Inflammatory macrophage treated with lipopolysaccharide for 1 hour (primary cell): ENCODE measurements at regions not wholly inside any gene's neighbourhood (a gene's known extent, or its start where the extent isn't known, plus 50 kb on each side); places are given as distances from the start of the nearest gene placed in this dataset.
A peak's percentile ranks its signal among the peaks of the same experiment; 100 is the strongest.

Experiments used
- DNase-seq, 2 donors: peaks; one replicate each; pipeline ENCODE4 v3.0.0-alpha.2; 2020 to 2022

DNA sequence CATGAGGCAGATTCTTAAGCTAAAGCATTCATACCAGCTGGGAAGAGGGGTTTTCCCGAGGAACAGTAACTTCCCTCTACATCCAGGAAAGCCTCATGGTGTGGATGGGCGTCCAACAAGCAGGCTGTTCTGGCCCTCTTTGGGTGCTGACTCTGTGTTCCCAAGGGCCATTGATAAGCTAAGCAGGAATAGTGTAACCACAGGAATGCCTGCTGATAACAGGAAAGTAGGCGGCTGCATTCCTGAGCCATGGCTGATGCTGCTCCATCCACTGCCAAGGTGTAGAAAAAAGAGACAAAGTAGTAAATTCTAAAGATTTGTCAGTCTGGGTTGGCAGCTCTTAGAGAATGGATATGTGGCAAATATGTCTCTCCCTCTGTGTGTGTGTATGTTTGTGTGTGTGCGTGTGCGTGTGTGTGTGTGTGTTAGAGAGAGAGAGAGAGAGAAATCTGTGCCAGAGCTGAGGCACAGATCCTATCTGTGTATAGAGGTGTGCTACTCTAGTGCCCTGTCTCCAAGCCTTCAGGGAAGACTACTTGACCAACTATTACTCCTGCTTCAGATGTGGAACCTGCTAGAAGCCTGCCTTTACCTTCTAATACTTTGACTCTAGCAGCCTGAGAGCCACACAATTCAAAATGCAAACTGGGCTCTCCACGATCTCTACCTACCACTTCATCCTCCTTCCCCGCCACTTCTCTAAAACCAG, 353.1 kb upstream of the NR3C2 start:
- DNase-seq, result no peak

GRCh38 chr4:148793221-148793620, 351.0 kb upstream of the NR3C2 start:
- no peak for DNase-seq

- no peak for DNase-seq
Observed at GRCh38 chr4:148790691-148791090, 348.5 kb upstream of the NR3C2 start.

GRCh38 chr4:148790246-148790645, 348.0 kb upstream of the NR3C2 start:
- no peak for DNase-seq

DNA sequence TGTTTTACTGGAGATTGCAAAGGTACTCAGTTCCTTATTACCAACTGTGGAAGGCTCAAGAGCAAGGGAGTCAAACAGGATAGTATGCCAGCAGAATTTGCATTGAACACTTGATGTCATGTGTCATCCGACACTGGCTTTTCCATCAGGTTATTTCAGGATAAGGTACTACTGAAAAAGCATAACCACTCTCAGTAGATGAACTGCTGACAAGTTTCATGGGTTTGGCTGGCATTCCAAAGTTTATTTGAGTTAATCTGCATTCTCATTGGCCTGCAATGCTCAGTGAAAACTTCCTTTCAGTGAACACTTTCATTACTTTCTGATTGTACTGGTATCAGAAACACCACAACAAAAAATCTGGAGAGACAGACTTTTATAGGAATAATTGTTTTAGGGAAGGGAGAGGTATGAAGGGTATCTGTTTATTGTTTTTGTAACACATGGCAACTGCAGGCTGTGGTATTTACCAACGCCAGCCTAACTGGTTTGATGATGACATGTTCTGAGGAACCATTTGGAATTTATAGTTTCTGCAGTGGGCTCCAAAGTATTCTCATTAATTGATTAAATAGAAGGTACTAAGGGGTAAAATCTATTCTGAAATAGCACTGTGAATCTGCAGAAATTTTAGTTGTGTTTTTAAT, 345.7 kb upstream of the NR3C2 start:
- DNase-seq, result no peak

- DNase-seq, result no peak
Observed at GRCh38 chr4:148787285-148787684, 345.1 kb upstream of the NR3C2 start.

- DNase-seq, result no peak
Observed at GRCh38 chr4:148786699-148787098, 344.5 kb upstream of the NR3C2 start.

DNA sequence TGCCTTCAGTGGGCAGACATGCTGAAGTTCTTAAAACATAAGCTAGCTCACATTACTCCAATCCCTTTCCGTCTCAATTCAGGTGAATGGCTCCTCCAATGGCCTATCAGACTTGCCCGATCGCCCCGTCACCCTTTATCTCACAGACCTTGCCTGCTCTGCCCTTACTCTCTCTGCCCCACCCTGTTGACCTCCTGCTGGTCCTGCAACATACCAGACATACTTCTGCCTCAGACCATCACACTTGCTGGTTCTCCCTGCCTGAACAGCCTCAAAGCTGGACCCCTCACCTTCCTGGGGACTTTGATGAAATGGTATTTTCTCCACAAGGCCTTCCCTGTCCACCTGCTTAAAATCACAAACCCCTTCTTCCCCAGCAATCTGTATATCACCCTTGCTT, 340.1 kb upstream of the NR3C2 start:
- no peak for DNase-seq

DNA sequence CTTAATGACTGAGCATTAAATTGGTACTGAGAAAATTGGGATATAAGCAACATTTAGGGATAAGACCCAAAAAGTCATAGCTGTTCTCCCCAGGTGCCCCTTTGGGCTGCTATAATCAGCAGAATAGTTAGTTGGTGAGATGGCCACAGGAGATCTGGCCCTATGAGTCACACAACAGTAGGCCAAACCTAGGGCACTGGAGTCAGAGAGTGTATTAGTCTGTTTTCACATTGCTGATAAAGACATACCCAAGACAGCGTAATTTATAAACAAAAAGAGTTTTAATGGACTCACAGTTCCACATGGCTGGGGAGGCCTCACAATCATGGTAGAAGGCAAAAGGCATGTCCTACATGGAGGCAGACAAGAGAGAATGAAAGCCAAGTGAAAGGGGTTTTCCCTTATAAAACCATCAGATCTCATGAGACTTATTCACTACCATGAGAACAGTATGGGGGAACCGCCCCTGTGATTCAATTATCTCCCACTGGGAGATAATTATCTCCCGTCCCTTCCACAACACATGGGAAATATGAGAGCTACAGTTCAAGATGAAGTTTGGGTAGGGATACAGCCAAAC, 338.3 kb upstream of the NR3C2 start:
- peak in 1 of 2 donors; percentile 10 for DNase-seq

DNA sequence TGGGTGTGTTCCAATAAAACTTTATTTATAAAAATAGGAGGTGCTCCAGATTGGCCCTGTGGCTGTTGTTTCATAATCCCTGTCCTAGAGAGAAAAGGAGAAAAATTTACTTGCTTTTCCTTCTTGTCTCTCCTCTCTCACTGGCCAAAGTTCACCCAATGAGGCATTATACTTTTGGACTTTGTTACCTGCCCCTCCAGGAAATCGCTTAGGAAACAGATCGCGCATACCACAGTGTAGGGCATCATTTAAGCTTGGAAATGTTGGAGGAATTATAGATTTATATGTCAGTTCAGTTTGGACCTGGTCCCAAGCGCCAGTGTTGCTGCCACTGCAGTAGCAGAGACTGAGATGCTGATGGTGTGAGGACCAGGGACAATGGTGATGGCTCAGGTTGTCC, 337.6 kb upstream of the NR3C2 start:
- DNase-seq, result no peak

DNA sequence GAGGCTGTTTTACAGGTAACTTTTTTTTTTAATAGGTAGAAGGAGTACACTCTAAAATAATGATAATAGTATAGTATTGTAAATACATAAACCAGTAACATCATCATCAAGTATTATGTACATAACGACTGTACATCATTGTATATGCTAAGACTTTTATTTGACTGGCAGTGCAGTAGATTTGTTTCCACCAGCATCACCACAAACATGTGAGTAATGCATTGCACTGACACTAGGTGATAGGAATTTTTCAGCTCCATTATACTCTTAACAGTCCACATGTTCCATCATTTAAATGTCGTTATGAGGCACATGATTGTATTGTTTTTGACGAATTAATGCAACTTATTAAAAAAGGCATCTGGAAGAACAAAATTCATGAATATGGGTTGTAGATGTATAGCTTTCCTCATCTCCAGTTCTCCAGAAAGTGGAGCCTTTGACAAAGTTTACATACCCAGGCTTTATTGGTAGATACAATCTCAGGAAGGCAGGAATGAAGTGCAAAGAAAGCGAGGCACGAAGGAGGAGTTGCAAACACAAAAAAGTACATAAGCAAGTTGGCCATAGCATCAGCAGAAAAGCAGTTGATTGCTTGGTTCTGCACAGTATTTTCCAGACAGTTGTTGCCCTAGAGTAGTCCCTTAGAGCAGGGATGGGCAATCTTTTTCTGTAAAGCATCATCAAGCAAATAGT, 336.9 kb upstream of the NR3C2 start:
- DNase-seq, result no peak

GRCh38 chr4:148776941-148777340, 334.7 kb upstream of the NR3C2 start:
- DNase-seq, result no peak

GRCh38 chr4:148774134-148774533, 331.9 kb upstream of the NR3C2 start:
- no peak for DNase-seq

DNA sequence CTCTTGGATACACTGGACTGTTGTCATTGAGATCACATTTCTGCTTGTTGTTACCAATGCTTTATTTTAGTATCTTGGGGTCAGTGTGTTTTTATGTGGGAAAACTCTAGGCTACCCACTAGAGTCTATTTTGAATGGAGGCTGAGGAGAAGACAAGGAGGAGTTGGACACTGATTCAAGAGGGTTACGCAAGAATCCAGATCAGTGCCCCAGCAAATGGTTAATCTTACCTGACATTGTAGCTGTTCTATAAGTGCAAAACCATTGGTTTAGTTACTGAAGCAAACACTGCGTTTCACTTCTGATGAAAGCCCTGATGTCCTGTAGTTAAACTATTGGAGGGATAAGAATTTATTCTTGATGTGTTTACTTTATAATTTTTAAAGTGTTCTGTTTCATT, 331.1 kb upstream of the NR3C2 start:
- DNase-seq, result no peak

DNA sequence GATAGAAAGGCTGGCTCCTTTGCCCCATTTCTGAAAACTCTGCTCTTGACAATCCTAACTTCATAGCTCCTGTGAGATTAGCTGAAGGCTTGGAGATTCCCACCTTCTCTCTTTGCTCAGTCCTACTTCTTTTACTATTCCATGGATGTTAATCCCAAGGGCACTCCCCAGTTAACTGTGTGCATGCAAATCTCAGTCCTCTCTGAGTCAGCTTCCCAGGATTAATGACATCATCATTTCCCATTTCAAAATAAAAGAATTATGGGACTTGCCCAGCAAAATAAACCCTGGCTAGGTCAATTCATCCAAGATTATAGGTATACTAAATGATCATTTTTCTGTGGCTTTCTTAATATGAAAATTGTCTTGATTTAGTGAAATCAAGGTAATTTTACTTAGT, 328.6 kb upstream of the NR3C2 start:
- no peak for DNase-seq

GRCh38 chr4:148770377-148770776, 328.2 kb upstream of the NR3C2 start:
- no peak for DNase-seq

- DNase-seq, result no peak
Observed at GRCh38 chr4:148764720-148765119, 322.5 kb upstream of the NR3C2 start.

DNA sequence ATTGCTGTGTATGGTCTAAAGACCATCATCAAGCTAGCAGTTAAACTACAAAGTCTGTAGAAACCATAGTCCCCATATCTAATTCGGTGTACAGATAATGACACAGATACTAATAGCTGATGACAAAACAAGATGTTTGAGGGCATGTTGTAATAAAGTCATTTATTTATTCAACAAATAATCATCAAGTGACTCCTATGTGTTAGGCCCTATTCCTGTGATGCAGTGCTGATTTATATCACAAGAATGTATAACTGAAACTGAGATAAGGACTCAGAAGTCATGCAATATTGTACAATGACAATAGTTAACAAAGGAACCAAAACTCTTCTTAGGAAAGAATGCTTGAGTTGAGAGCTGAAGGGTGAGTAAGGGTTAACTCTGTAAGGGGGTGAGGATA, 315.0 kb upstream of the NR3C2 start:
- DNase-seq, result no peak

GRCh38 chr4:148749403-148749802, 307.2 kb upstream of the NR3C2 start:
- no peak for DNase-seq

DNA sequence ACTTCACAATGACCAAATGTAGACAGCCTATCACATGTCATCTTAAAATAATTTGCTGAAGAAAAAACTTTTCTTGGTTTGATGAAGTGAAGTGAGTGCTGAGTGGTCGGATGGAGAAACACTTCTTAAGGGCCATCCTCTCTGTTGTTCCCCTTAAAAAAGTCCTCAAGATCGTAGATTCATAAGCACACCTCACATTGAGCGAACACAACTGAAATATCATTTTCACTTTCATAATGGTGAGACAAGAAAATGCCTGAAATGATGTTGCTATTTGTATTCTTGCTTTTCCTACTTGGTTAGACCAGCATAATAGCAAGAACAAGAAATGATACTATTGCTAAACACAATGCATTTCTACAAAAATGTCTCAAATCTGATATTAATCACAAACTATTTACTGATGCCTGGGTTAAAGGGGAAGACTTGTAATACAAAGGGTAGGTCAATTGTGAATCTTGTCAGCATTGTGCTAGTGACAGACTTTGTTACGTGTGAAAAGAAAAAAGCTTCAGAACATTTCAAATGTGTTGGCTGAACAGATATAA, 305.6 kb upstream of the NR3C2 start:
- DNase-seq, result no peak

- no peak for DNase-seq
Observed at GRCh38 chr4:148740701-148741100, 298.5 kb upstream of the NR3C2 start.

DNA sequence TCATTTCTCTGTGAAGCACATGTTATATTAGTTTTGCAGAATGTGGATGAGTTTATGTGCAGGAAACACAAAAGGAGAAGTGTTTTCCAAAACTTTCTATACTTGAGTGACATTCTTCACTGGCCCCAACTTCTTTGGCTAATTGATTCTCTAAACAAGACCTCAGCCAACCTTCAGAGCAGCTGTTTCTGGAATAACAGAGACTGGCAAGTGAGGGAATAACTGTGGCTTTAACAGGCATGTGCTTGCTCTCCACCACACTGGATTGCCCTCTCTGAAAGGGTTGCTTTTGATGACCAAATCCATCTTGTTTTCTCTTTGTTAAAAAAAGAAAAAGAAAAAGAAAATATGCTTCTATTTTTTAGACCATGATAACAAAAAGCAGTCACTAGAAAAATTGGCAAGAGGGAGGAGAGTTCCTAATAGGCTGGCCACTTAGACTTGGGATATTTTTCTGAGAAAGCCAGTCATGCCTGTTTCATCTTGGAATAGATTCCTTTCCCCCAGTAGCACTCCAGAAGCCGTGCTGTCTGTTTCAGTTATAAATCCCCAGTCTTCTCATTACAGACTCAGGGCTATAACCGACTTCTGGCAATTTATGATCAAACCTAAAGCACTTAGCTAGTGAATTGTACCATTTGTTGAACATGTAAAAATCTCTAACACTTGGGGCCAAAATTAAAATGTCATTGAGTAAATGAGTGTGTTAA, 295.0 kb upstream of the NR3C2 start:
- DNase-seq, result no peak
